Muscle layer of colon (tissue), 2 donors: ENCODE measurements at regions not wholly inside any gene's neighbourhood (a gene's known extent, or its start where the extent isn't known, plus 50 kb on each side); places are given as distances from the start of the nearest gene placed in this dataset.
"Not testable (repeated sequence)": the region's sequence is repeated elsewhere in the genome, so short reads cannot be mapped to it uniquely, and the experiment has no call there.

Source experiments
- H3K27ac ChIP-seq: one replicate; pipeline ENCODE4 v1.7.0; 2013; ENCODE audit warnings: low read depth, mild to moderate bottlenecking, low read length, moderate library complexity
- H3K27me3 ChIP-seq, 2 donors: one replicate each; pipeline ENCODE4 v1.7.0; 2013; ENCODE audit warnings: low read length in 2 of 2, mild to moderate bottlenecking in 2 of 2; ENCODE audit not compliant: insufficient read depth in 2 of 2, control insufficient read depth in 1 of 2
- H3K36me3 ChIP-seq: one replicate; pipeline ENCODE4 v1.7.0; 2013; ENCODE audit warnings: mild to moderate bottlenecking, low read length; ENCODE audit not compliant: insufficient read depth
- H3K4me1 ChIP-seq: one replicate; pipeline ENCODE4 v1.7.0; 2013; ENCODE audit warnings: mild to moderate bottlenecking, low read length; ENCODE audit not compliant: insufficient read depth
- H3K4me3 ChIP-seq, 2 donors: one replicate each; pipeline ENCODE4 v1.7.0; 2013; ENCODE audit warnings: low read length in 2 of 2, low read depth in 1 of 2, mild to moderate bottlenecking in 1 of 2, moderate library complexity in 1 of 2
- H3K9ac ChIP-seq: one replicate; pipeline ENCODE4 v1.7.0; 2013; ENCODE audit warnings: low read length
- H3K9me3 ChIP-seq: one replicate; pipeline ENCODE4 v1.7.0; 2013; ENCODE audit warnings: mild to moderate bottlenecking, low read length
- donor health status: abdominal sarcoma.
- donor health status: Adenocarcinoma of cecum.

DNA sequence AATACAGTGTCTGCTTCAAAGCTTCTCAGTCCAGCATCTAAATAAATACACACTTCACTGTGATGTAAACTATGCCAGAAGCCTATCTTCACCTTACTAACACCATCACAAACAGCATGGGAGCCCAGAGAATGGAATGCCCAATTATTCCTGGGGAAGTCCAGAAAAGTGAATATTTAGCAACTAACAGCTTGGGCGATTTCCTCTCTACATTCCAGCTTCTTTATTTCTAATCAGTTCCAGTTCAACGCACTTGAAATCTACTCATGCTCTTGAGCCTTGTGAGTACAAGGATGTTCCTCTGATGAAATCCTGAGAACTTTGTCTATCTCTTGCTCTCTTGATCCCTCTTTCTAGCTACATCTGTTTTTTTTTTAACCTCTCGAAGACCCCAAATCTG lies 100.4 kb upstream of the C9orf72 start:
- Histone ChIP-seq H3K4me1 (no peaks in the 10 kb centered on the region), H3K27me3 (no peaks in the 10 kb centered on the region)

DNA sequence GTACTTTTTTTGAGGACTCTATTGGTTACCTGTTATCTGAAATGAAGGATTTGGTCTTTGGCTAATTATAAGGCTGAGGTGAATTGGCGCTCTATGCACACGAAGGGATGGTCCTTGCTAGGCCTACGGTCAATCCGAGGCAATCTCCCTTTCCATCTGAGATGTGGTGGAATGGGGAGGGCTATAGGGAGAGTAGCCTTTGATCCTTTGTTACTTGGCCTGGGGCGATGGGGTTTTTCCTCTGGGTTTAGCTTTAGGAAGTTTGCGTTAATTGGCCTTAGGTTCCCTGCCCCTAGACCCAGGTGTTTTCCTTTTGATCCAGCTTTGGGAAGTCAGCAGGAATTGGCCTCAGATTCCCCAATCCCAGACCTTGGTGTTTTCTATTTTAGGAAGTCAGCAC lies 102.1 kb upstream of the C9orf72 start:
- H3K4me3 ChIP-seq, result no peak overlapping the region
- H3K36me3 ChIP-seq, result no peaks in the 10 kb centered on the region
- H3K9me3 ChIP-seq, result no peaks in the 10 kb centered on the region
- H3K27ac ChIP-seq, result no peak overlapping the region
- no peak overlapping the region for H3K9ac ChIP-seq
- H3K4me1 ChIP-seq, result no peaks in the 10 kb centered on the region
- H3K27me3 ChIP-seq, result no peaks in the 10 kb centered on the region

More for the DNA sequence above, 100.4 kb upstream of the C9orf72 start:
- Histone ChIP-seq H3K4me3 (no peak overlapping the region), H3K27ac (no peak overlapping the region), H3K9me3 (no peaks in the 10 kb centered on the region), H3K36me3 (no peaks in the 10 kb centered on the region), H3K9ac (no peak overlapping the region)

DNA sequence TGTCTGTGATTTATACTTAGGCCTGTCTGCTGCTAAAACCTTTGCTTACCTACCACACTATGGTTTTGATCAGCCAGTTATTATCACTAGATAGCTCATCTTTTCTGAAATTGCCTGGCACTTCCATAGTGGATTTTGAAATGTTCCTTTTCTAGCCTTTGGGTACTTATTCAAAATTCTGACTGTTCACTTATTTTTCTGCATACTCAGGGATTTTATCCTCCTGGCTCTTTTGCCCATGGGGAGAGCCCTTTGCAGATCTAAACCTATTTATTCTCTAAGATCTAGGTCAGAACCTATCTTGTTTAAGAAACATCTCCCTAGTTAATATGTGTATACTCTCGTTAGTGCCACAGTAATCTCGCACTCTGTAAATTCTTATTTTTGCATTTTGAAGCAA lies 103.5 kb upstream of the C9orf72 start:
- H3K36me3 ChIP-seq, result no peaks in the 10 kb centered on the region

DNA sequence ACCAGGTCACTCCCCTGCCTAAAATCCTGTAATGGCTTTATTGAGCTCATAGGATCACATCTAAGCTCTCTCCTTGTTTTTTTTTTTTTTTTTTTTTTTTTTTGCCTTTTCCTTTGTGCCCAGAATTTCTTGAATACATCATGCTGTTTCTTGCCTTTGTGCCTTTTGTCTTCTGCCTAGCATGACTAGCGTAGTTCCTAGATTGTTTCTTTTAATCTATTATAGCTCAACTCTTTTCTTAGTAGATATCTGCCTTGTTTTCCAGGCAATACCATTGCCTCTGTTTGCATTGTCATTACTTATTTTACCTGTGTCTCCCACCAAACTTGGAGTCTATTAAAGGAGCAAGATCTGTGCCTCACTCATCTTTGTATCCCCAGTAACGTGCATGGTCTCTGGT lies 106.1 kb upstream of the C9orf72 start:
- H3K27ac ChIP-seq, result no peak overlapping the region
- no peaks in the 10 kb centered on the region for H3K36me3 ChIP-seq
- H3K4me3 ChIP-seq, result no peak overlapping the region
- H3K9me3 ChIP-seq, result no peaks in the 10 kb centered on the region
- H3K9ac ChIP-seq, result no peak overlapping the region
- no peaks in the 10 kb centered on the region for H3K4me1 ChIP-seq
- no peaks in the 10 kb centered on the region for H3K27me3 ChIP-seq

More for the DNA sequence above, 103.5 kb upstream of the C9orf72 start:
- no peaks in the 10 kb centered on the region for H3K4me1 ChIP-seq
- no peaks in the 10 kb centered on the region for H3K27me3 ChIP-seq
- H3K9ac ChIP-seq, result no peak overlapping the region
- no peak overlapping the region for H3K4me3 ChIP-seq
- no peak overlapping the region for H3K27ac ChIP-seq
- no peaks in the 10 kb centered on the region for H3K9me3 ChIP-seq

DNA sequence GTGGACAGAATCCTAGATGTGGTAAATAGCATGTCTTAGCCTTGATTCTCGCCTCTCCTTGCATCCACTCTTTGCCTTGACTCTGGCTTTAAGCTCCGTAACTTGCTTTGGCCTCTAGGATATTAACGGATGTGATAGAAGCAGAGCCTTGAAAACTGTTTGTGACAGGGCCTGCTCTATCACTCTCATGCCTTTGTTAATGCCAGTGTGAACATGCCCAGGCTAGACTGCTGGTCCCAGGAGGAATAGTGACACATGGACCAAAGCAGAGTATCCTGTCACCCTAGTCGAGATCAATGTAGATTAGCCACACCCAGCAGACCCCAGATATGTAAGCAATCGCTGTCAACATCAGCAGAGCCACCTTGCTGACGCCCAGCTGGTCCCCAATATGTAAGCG lies 109.9 kb upstream of the C9orf72 start:
- Histone ChIP-seq H3K4me3 (no peak overlapping the region), H3K27me3 (no peaks in the 10 kb centered on the region), H3K27ac (no peak overlapping the region), H3K36me3 (no peaks in the 10 kb centered on the region), H3K9me3 (no peaks in the 10 kb centered on the region), H3K4me1 (no peaks in the 10 kb centered on the region), H3K9ac (no peak overlapping the region)

DNA sequence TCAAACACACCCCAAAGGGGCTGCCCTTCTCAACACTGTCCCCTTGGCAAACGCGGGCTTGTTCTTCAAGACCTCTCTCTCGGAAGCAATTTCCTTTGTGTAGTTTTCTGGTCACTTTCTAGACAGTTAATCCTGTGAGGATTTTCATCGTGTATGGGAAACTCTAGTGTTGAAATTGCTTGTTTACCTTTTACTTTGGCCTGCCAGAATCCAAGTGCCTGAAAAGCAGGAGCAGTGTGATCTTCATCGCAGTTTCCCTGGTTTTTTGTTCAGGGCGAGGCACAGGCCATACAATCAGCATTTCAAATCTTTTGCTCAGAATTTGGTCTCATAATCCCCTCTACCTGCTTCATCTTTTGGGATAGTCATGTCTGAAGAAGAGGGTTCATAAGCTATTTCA lies 115.7 kb upstream of the C9orf72 start:
- H3K27me3 ChIP-seq, result no peaks in the 10 kb centered on the region
- H3K27ac ChIP-seq, result no peak overlapping the region
- no peak overlapping the region for H3K4me3 ChIP-seq
- H3K9ac ChIP-seq, result no peak overlapping the region
- no peaks in the 10 kb centered on the region for H3K4me1 ChIP-seq
- no peaks in the 10 kb centered on the region for H3K36me3 ChIP-seq
- H3K9me3 ChIP-seq, result no peaks in the 10 kb centered on the region

DNA sequence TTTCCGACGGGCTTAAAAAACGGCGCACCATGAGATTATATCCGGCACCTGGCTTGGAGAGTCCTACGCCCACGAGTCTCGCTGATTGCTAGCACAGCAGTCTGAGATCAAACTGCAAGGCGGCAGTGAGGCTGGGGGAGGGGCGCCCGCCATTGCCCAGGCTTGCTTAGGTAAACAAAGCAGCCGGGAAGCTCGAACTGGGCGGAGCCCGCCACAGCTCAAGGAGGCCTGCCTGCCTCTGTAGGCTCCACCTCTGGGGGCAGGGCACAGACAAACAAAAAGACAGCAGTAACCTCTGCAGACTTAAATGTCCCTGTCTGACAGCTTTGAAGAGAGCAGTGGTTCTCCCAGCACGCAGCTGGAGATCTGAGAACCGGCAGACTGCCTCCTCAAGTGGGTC lies 117.5 kb upstream of the C9orf72 start:
- H3K36me3 ChIP-seq, H3K9me3 ChIP-seq, H3K27me3 ChIP-seq, H3K4me1 ChIP-seq, H3K27ac ChIP-seq, H3K4me3 ChIP-seq, H3K9ac ChIP-seq: not testable (repeated sequence)

DNA sequence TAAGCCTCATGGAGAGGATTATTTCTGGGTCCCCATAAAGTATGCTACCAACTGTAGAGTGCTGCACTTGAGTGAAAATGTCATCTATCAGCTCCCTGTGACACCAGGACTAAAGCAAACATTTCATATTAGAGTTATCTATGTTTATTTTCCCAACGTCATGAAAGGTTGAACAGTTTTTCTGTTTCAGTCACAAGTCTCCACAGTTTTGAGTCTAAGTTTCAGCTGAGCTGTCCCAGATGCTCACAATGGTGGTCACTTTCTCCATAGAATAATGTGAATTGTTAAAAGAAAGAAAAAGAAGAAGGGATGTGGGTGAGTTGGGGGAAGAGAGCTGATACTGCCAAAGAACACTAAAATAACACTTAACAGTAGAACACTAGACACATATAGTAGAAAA lies 126.3 kb upstream of the C9orf72 start:
- H3K36me3 ChIP-seq, result no peaks in the 10 kb centered on the region
- H3K27ac ChIP-seq, result no peak overlapping the region
- peaks cover 10% of the 10 kb centered on the region for H3K4me1 ChIP-seq
- no peaks in the 10 kb centered on the region for H3K9me3 ChIP-seq
- H3K4me3 ChIP-seq, result no peak overlapping the region
- no peak overlapping the region for H3K9ac ChIP-seq
- H3K27me3 ChIP-seq, result no peaks in the 10 kb centered on the region

DNA sequence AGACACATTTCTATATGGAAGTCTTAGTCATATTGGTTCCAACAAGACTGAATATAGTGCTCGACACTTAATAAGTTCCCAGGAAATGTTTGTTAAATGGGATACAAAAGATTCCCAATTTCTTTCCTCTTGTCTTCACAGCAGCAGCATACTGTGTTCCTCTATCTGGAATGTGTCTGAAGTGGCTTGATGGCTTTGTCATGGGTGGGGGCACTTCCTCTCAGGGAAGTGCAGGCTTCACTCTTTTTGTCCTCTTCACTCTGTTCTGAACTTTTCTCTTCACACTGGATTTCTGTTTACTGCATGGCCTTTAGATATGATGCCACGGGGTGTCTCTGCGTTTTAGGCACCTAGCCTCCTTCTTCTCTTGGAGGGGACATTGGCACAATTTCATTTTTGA lies 127.7 kb upstream of the C9orf72 start:
- Histone ChIP-seq H3K4me1 (peaks cover 10% of the 10 kb centered on the region), H3K27me3 (no peaks in the 10 kb centered on the region), H3K27ac (no peak overlapping the region), H3K9me3 (no peaks in the 10 kb centered on the region), H3K36me3 (no peaks in the 10 kb centered on the region), H3K4me3 (no peak overlapping the region), H3K9ac (no peak overlapping the region)

DNA sequence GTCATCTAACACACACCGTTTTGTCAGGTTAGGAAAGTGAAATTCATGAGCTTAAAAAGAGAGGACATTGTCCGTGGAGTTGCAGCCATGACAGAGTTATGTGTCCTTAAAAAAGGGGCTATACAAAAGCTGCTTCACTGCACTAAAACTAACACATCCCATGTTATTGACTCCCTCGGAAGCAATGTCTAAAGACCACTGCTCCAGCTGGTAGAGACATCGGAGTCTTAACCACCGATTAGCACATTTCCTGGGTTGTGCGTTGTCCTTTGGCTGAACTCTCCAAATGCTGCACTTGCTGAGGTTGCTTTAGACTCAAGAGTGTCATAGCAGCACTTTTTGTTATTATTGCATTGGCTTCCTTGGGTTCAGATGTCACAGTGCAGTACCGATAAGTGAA lies 128.3 kb upstream of the C9orf72 start:
- peaks cover 10% of the 10 kb centered on the region for H3K4me1 ChIP-seq
- no peak overlapping the region for H3K9ac ChIP-seq
- no peaks in the 10 kb centered on the region for H3K36me3 ChIP-seq
- H3K27ac ChIP-seq, result no peak overlapping the region
- no peaks in the 10 kb centered on the region for H3K9me3 ChIP-seq
- H3K4me3 ChIP-seq, result no peak overlapping the region
- H3K27me3 ChIP-seq, result no peaks in the 10 kb centered on the region

DNA sequence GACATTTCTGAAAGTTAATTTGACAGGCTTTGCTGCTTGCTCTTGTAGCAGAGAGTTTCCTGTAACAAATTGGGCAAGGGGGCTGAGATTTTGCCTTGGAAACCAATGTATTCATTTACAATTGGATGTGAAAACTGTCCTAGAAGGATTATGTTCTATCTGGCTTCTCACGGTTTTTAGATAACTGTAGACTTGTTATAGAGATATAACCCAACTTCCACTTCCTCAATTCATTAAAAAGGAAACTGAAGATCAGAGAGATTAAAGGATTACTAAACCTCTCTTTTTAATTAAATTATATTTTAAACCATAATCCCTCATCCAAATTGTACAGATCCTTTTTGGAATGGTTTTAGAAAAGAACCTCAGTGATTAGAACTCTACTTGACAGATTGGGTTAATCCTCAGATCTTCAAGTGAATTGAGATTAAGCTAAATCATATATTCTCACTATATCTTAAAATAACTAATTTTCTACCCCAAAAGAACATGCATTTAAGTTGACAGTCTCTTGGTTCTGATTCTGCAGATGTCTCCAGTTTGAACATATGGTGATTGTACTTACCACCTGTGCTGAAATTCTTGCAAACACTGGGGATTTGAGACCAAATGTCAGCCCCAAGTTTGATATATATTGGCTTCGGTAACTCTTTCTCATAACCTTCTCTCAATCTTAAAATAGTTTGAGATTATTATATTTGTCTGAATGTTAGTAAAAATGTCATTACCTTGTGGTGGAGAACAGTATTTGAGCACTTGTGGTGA lies 130.1 kb upstream of the C9orf72 start:
- Histone ChIP-seq H3K9me3 (no peaks in the 10 kb centered on the region), H3K27me3 (no peaks in the 10 kb centered on the region), H3K4me1 (peaks cover 10% of the 10 kb centered on the region), H3K36me3 (no peaks in the 10 kb centered on the region), H3K4me3 (no peak overlapping the region), H3K27ac (no peak overlapping the region), H3K9ac (no peak overlapping the region)

DNA sequence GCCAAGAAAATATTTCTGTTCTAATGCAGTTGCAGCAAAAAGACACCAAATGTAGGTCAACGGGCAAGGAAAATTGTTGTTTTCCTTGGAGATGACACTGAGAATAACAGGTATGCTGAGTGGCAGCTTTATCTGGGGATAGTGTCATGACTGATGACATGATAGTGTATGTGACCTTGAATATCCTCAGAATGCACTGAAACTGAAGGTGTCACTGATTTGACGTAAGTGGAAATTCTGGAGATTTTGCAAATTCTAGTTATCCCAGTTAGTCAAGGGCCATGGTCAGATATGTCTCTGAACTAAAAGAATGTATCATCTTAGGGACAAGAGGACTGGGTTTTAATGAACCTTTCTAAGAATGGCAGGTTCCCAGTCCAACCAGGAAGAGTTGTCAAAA lies 138.0 kb upstream of the C9orf72 start:
- no peaks in the 10 kb centered on the region for H3K4me1 ChIP-seq
- H3K27me3 ChIP-seq, result no peaks in the 10 kb centered on the region
- H3K36me3 ChIP-seq, result no peaks in the 10 kb centered on the region
- H3K27ac ChIP-seq, result no peak overlapping the region
- no peaks in the 10 kb centered on the region for H3K9me3 ChIP-seq
- no peak overlapping the region for H3K4me3 ChIP-seq
- H3K9ac ChIP-seq, result no peak overlapping the region
